ENCODE measurements at regions not wholly inside any gene's neighbourhood (a gene's known extent, or its start where the extent isn't known, plus 50 kb on each side); places are given as distances from the start of the nearest gene placed in this dataset.
"Not testable (repeated sequence)": the region's sequence is repeated elsewhere in the genome, so short reads cannot be mapped to it uniquely, and the experiment has no call there.

DNA sequence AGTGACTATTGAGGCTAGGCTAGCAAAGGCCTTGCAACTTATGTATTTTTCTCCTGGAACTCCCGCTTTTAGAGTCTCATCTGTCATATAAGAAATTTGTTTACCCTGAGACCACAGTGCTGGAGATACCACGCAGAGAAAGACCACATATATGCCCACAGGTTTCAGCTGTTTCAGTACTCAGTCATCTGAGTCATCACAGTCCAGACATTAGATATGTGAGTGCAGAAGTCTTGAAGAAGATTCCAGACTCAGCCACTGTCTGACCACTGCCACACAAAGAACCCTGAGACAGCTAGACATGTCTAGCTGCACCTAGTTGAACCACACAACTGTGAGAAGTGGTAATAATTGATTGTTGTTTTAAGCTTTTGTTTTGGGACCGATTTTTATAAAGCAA lies 648.3 kb downstream of the EPM2A start:
- DNase-seq = no peak

DNA sequence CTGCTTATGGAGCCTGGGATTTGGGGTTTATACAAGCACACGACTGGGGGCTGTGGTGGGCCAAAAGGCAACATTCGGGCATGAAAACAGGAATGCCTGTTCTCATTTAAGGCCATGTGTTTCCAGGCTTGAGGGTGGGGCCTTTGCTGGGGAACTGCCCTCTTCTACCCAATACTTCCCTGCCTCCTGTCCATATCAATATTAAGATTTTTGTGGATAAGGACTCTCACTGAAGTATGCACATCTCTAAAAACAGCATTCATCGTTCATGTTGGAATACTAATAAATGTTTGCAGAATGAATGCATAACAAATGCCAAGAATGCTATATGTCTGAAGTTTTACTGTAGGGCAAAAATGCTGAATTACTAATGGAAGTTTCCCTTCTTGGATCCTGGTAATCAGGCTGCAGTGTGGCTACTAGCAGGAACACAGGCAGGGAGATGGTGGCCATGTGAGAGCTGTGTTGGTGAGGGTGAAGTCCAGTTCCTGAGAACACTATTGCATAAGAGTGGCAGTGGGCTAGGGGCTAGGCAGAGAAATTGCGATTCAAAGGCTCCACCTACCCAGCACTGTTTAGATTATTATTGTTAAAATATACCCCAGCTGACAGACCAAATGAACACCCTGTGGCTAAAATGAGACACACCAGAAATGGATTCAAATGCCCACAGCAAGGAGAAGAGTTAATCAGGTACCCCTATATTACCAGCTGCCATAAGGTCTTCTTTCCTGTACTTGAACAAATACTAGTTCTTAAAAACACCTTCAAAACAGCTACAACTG lies 644.3 kb downstream of the EPM2A start:
- DNase-seq = no peak

DNA sequence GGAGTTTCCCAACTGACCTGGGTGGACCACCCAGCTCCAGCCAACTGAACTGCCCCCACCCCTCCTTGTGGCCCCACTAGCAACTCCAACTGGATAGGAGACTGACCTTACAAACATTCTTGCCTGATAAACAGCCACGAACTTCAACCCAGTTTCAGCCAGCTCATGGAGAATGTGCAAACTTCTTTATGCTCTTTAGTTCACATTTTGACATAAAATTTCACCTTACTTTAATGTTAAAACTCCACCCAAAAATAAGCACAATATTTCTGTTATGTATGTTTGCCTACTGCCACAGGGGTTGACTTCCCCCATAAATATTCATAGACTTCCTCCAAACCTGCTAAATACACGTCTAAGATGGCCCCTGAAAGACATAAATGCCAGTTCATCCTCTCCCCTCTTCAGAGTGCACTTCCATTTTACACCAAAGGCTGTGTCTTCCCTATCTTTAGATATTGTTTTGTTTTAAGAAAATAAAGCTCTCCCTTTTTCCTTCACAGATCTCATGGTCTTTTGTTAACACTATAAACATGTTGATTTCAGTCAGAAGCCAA lies 643.7 kb downstream of the EPM2A start:
- DNase-seq = no peak

DNA sequence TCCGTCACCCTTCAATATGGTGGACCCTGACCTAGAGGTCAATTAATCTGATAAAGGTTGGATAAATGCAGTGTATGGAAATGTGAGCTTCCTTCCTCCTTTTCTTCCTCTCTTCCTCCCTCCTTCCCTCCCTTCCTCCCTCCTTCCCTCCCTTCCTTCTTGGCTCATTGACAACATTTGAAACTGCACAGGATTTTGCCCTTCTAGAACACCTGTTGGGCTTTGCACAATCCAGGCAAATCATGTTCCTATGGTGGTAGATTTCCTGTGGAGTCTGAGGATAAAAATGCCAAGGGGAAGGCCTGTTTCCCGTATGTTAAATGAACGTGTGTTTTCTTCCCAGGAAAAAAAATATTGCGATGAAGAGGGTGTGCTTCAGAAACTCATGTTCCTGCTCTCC lies 642.8 kb downstream of the EPM2A start:
- no peak for DNase-seq

DNA sequence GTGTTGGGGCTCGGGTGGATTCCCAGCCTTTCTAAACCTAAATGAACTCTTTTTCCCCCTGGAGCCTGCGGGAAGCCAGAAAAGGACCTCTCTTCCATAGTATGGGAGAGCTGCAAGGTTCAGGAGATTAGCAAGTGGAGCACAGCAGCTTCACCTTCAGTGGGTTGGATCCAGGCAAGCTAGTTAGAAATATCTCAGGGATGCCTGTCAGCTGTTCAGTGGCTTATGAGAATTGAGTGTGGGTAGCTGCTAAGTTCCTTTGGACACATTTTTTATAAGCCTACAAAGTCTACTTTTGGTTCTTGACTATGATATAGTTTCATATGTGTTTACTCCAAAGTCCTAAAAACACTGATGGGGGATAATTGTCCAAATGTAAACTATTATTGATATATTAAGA lies 642.1 kb downstream of the EPM2A start:
- no peak for DNase-seq

- DNase-seq = peak; percentile 12
Observed at GRCh38 chr6:145096846-145097245, 638.5 kb downstream of the EPM2A start.

- DNase-seq = not testable (repeated sequence)
Observed at GRCh38 chr6:145098127-145098526, 637.2 kb downstream of the EPM2A start.

- DNase-seq = no peak
Observed at GRCh38 chr6:145099713-145100112, 635.6 kb downstream of the EPM2A start.

GRCh38 chr6:145110109-145110508 lies 625.2 kb downstream of the EPM2A start:
- DNase-seq = no peak

DNA sequence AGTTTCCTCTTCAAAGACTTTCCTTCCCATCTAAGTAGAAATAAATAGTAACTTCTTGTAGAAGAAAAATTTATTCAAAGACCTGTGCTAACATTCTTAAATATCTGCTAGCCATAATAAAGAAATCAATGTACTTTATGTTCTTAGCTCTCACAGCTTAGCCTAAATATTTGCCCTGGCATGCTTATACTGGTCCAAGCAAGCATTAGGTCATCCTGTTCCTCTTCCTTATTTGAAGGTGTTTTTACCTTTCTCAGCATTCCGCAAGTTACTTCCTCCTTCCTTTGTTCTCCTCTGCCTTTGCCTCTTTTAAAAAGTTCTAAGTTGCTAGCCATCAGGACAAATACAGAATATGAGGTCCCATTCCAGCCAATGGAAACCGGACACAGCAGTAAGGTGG lies 623.9 kb downstream of the EPM2A start:
- DNase-seq = not testable (repeated sequence)

GRCh38 chr6:145112711-145113148 lies 622.6 kb downstream of the EPM2A start:
- DNase-seq = no peak

GRCh38 chr6:145115638-145116037 lies 619.7 kb downstream of the EPM2A start:
- no peak for DNase-seq

DNA sequence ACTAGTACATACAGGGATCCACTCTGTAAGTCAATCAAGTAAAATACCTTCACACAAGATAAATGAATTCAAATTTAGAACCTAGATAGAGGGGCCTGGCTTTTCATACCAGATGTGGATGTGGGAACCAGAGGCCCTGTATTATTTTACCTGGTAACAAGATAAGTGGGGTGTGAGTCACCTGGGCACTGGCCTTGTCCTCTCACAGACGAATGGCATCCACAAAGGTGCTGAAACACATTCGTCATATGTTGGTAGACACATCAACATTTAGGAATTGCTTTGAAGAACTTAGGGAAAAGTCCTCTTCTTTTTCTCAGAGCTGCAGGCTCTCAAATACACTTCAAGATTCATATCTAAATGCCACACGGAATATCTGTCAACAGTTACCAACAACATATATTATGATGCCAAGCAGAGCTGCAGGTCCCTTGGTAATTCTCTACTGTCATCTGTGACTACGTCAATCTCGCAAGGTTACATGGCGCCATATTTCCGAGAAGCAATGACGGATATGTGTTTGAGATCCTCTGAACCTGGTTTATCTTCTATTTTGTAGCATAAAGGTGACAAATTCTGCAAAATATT lies 618.6 kb downstream of the EPM2A start:
- DNase-seq = no peak

GRCh38 chr6:145118224-145118623 lies 617.1 kb downstream of the EPM2A start:
- no peak for DNase-seq

GRCh38 chr6:145119081-145119480 lies 616.2 kb downstream of the EPM2A start:
- no peak for DNase-seq

GRCh38 chr6:145132709-145133108 lies 602.6 kb downstream of the EPM2A start:
- no peak for DNase-seq

- DNase-seq = no peak
Observed at GRCh38 chr6:145135702-145136101, 599.6 kb downstream of the EPM2A start.

GRCh38 chr6:145137425-145137824 lies 597.9 kb downstream of the EPM2A start:
- peak; percentile 14 for DNase-seq

DNA sequence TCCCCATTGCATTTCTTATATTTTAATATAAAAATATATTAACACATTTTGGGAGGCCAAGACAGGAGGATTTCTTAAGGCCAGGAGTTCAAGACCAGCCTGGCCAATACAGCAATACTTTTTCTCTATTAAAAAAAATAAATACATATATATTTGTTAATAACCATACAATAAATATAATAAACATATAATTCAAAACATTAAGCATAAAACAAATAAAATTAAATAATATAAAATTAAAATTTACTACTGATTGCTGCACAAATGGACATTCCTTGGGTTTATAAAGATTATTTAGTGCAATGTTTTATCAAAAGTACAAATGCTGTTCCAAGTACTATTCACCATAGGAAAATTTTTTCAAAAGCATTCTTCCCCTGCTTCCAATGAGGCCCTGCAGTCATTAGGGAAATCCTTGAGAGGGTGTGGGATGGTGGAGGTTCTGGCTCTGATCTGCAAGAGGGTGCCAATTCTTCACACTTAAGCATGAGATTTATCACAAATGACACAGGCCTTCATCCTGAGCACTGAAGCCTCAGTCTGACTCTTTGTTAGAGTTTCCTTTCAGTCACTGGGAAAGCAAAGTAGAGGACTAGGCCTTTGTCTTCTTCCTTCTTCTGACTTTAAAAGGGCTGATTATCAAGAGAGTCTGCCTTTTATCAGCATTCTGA lies 596.7 kb downstream of the EPM2A start:
- no peak for DNase-seq

GRCh38 chr6:145139140-145139850 lies 596.0 kb downstream of the EPM2A start:
- DNase-seq = no peak

GRCh38 chr6:145139895-145140294 lies 595.4 kb downstream of the EPM2A start:
- no peak for DNase-seq

GRCh38 chr6:145141572-145141971 lies 593.7 kb downstream of the EPM2A start:
- DNase-seq = no peak

DNA sequence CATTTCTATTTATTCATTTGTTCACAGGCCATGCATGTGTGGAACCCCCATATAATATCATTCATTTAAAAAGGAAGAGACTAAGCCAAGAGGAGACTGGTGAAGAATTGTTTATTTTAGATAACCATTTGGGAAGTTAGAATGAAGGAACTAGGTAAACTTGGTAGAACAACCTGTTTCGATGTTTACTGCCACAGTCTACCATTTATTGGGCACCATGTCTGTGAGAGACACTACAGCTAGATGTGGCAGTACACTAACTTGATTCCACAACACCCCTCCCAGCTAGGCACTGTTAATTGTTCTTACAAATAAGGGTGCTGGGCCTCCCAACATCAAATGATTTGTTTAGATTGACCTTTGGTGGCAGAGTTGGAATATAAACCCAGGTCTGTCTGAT lies 592.4 kb downstream of the EPM2A start:
- DNase-seq = no peak

All from NCI-H2171 treated with DMSO at 0.1 percent for 48 hours (cell line).